H1 (cell line): ENCODE measurements at regions not wholly inside any gene's neighbourhood (a gene's known extent, or its start where the extent isn't known, plus 50 kb on each side); places are given as distances from the start of the nearest gene placed in this dataset.

Experiments used
- ATF2 ChIP-seq: IDR thresholded peaks from 2 replicates; pipeline ENCODE4 v1.6.1; 2012; ENCODE audit warnings: low read length, inconsistent platforms
- CHD7 ChIP-seq: fragments of 300-600 bp; sonication (generic); IDR thresholded peaks from 2 replicates; pipeline ENCODE4 v1.7.1; 2012; ENCODE audit warnings: low read length, moderate library complexity, mild to moderate bottlenecking, inconsistent platforms; ENCODE audit not compliant: insufficient replicate concordance
- EGR1 ChIP-seq: IDR thresholded peaks from 2 replicates; pipeline ENCODE4 v1.6.1; 2011; ENCODE audit warnings: low read depth, low read length, borderline replicate concordance
- EZH2 ChIP-seq: fragments of 200-600 bp; sonication (generic); IDR thresholded peaks from 2 replicates; pipeline ENCODE4 v1.7.1; 2012; ENCODE audit warnings: low read depth, mild to moderate bottlenecking, moderate library complexity, low read length, inconsistent platforms; ENCODE audit not compliant: severe bottlenecking
- KDM5A ChIP-seq: fragments of 200-600 bp; IDR thresholded peaks from 2 replicates; pipeline ENCODE4 v1.7.1; 2012; ENCODE audit warnings: mild to moderate bottlenecking, low read length, inconsistent platforms, mixed read lengths
- POU5F1 ChIP-seq: IDR thresholded peaks from 2 replicates; pipeline ENCODE4 v1.6.1; 2011; ENCODE audit warnings: low read depth, mild to moderate bottlenecking, low read length, moderate library complexity
- RFX5 ChIP-seq: IDR thresholded peaks from 2 replicates; pipeline ENCODE4 v1.6.1; 2011; ENCODE audit warnings: low read depth, low read length, improper control_type of control experiment, borderline replicate concordance
- YY1 ChIP-seq: IDR thresholded peaks from 2 replicates; pipeline ENCODE4 v1.6.1; 2011; ENCODE audit warnings: low read depth, mild to moderate bottlenecking, low read length

- no peak for TF ChIP-seq POU5F1
- no peak for TF ChIP-seq RFX5
- no peak for TF ChIP-seq CHD7
- TF ChIP-seq YY1 = no peak
- TF ChIP-seq KDM5A = no peak
- no peak for TF ChIP-seq ATF2
- TF ChIP-seq EZH2 = no peak
- TF ChIP-seq EGR1 = no peak
Measured at GRCh38 chr2:239727776-239728600, 297.2 kb downstream of the NDUFA10 start (continued).
